ENCODE measurements at regions not wholly inside any gene's neighbourhood (a gene's known extent, or its start where the extent isn't known, plus 50 kb on each side); places are given as distances from the start of the nearest gene placed in this dataset.

GRCh38 chr12:124397807-124398577 is 103.1 kb downstream of the RFLNA start:
- POLR2A ChIA-PET (ENCODE audit: unreplicated experiment) = no interaction called here
- H3K27ac ChIP-seq (ENCODE audit: insufficient read depth, low read length) = no peak overlapping the region

More at GRCh38 chr12:124397807-124398577, 103.1 kb downstream of the RFLNA start:
- H3K18ac ChIP-seq (ENCODE audit: low read depth, low read length) = no peak overlapping the region
- H3K4me1 ChIP-seq (ENCODE audit: control insufficient read depth, insufficient read depth, low read length) = peaks cover 15% of the 10 kb centered on the region
- 71% methylated on average over 4 of the region's 22 CpGs; no CpG with 5 or more reads in 1 of the 2 experiments for WGBS, 2 experiments (ENCODE audit: extremely low coverage in 2 of 2, insufficient read length in 1 of 2)
- H4K91ac ChIP-seq (ENCODE audit: insufficient read depth, low read depth, low read length) = no peak overlapping the region
- no peaks in the 10 kb centered on the region for H3K27me3 ChIP-seq (ENCODE audit: control insufficient read depth, insufficient read depth, low read length)
- H3K36me3 ChIP-seq (ENCODE audit: control insufficient read depth, insufficient read depth, low read length) = peaks cover 60% of the 10 kb centered on the region
- no peak overlapping the region for H3K4me3 ChIP-seq (ENCODE audit: insufficient read depth, low read depth, low read length)
- no peak overlapping the region for H4K5ac ChIP-seq (ENCODE audit: low read depth, low read length)
- H2AK9ac ChIP-seq (replicated peaks; ENCODE audit: low read depth, low read length, poor library complexity) = peak overlapping the region; percentile 28
- CTCF ChIA-PET = interaction anchor here (1.5 kb wide), 1 partner anchor 8 kb away, joined by 7 read pairs; no protein-coding TSS in a partner anchor
- no peak overlapping the region for H3K14ac ChIP-seq (replicated peaks; ENCODE audit: low read depth, low read length)
- no TSS peak for BruUV-seq (replicated peaks)
- ATAC-seq (ENCODE audit: low read depth) (no peak), DNase-seq (peak; percentile 41)
- no peaks in the 10 kb centered on the region for H3K9me3 ChIP-seq (ENCODE audit: control insufficient read depth, insufficient read depth, low read length)
- H2AFZ ChIP-seq (replicated peaks; ENCODE audit: low read length, poor library complexity) = no peak overlapping the region
- H2AK5ac ChIP-seq (ENCODE audit: low read depth, low read length) = no peak overlapping the region
- H4K8ac ChIP-seq (ENCODE audit: low read depth in 2 of 2, low read length in 2 of 2) = no peak overlapping the region
- H3K9ac ChIP-seq (ENCODE audit: low read depth, low read length) = no peak overlapping the region
- H3K4me2 ChIP-seq (ENCODE audit: low read depth, low read length) = no peak overlapping the region
- no peak overlapping the region for H2BK20ac ChIP-seq (ENCODE audit: low read depth, low read length)
- H3K23ac ChIP-seq (ENCODE audit: low read depth, low read length) = no peak overlapping the region
- H3K4ac ChIP-seq (ENCODE audit: low read depth, low read length) = no peak overlapping the region
- peaks cover 6% of the 10 kb centered on the region for H3K9me1 ChIP-seq (ENCODE audit: insufficient read depth, low read length)
- no peak overlapping the region for H2BK120ac ChIP-seq (ENCODE audit: low read depth, low read length)
- in situ Hi-C loops (cut with MboI; ENCODE audit: low sequenced_read_pairs) (no loop called here), intact Hi-C loops (cut with micrococcal nuclease) (no loop called here), dilution Hi-C loops (cut with HindIII; ENCODE audit: low sequenced_read_pairs, unreplicated experiment) (no loop called here)
- H2BK15ac ChIP-seq (ENCODE audit: low read depth, low read length) = no peak overlapping the region
- H3K56ac ChIP-seq (ENCODE audit: extremely low read depth, insufficient read depth, low read length) = no peak overlapping the region
- no peak overlapping the region for H2BK5ac ChIP-seq (ENCODE audit: low read depth, low read length, poor library complexity, severe bottlenecking)
- no peak for TF ChIP-seq RFX5 (IDR thresholded peaks at IDR 0.05; ENCODE audit: low read depth, low read length)
- peak; percentile 76 for TF ChIP-seq BHLHE40 (IDR thresholded peaks at IDR 0.05; ENCODE audit: low read depth, low read length)
- no peak for TF ChIP-seq CEBPB (IDR thresholded peaks at IDR 0.05; ENCODE audit: low read depth, low read length)
- no peak for TF ChIP-seq CHD1 (IDR thresholded peaks at IDR 0.05; ENCODE audit: low read depth, low read length)
- H4K20me1 ChIP-seq (ENCODE audit: insufficient read depth, low read length) = peaks cover 42% of the 10 kb centered on the region
- H3K79me1 ChIP-seq (ENCODE audit: low read depth in 1 of 2, low read length in 2 of 2) = peaks cover 34 to 78% of the 10 kb centered on the region in 2 experiments

Data from IMR-90 (cell line).